GM12864 (cell line): ENCODE measurements at regions not wholly inside any gene's neighbourhood (a gene's known extent, or its start where the extent isn't known, plus 50 kb on each side); places are given as distances from the start of the nearest gene placed in this dataset.
"Not testable (repeated sequence)": the region's sequence is repeated elsewhere in the genome, so short reads cannot be mapped to it uniquely, and the experiment has no call there.

Source experiments
- DNase-seq: peaks from one replicate; pipeline ENCODE4 v3.0.0-alpha.2; 2011; ENCODE audit warnings: low read depth
- H3K4me3 ChIP-seq: 2 replicates; pipeline ENCODE4 v1.5.1; 2011; ENCODE audit warnings: mild to moderate bottlenecking, low read depth, low read length, control low read depth
- CTCF ChIP-seq: IDR thresholded peaks from 2 replicates; pipeline ENCODE4 v1.5.1; 2011; ENCODE audit warnings: low read depth, mild to moderate bottlenecking, moderate library complexity, low read length, control low read depth, inconsistent platforms; ENCODE audit errors: missing control alignments

- no peak for TF ChIP-seq CTCF
- DNase-seq = no peak
- H3K4me3 ChIP-seq = no peak overlapping the region
These were observed 1147.2 kb upstream of the ADGRL4 start for GRCh38 chr1:80153762-80154161.

- no peak overlapping the region for H3K4me3 ChIP-seq
- TF ChIP-seq CTCF = no peak
These were observed 1136.8 kb upstream of the ADGRL4 start for GRCh38 chr1:80143361-80143760.

GRCh38 chr1:80137946-80138602 lies 1131.5 kb upstream of the ADGRL4 start:
- not testable (repeated sequence) for DNase-seq, H3K4me3 ChIP-seq

More at GRCh38 chr1:80143361-80143760, 1136.8 kb upstream of the ADGRL4 start:
- no peak for DNase-seq

- DNase-seq = no peak
- H3K4me3 ChIP-seq = no peak overlapping the region
- TF ChIP-seq CTCF = no peak
These were observed 1106.9 kb upstream of the ADGRL4 start for GRCh38 chr1:80113168-80114038.

- H3K4me3 ChIP-seq = no peak overlapping the region
- no peak for DNase-seq
- TF ChIP-seq CTCF = no peak
These were observed 1094.6 kb upstream of the ADGRL4 start for GRCh38 chr1:80101159-80101558.

GRCh38 chr1:80099713-80100112 lies 1093.2 kb upstream of the ADGRL4 start:
- no peak for DNase-seq
- no peak overlapping the region for H3K4me3 ChIP-seq
- no peak for TF ChIP-seq CTCF

GRCh38 chr1:80085067-80085466 lies 1078.5 kb upstream of the ADGRL4 start:
- DNase-seq = no peak
- no peak for TF ChIP-seq CTCF
- H3K4me3 ChIP-seq = no peak overlapping the region
